H1 (cell line): ENCODE measurements at regions not wholly inside any gene's neighbourhood (a gene's known extent, or its start where the extent isn't known, plus 50 kb on each side); places are given as distances from the start of the nearest gene placed in this dataset.

Experiments
- CTCF ChIA-PET: fragments of 300-600 bp; sonication (Branson Sonifier 250); formaldehyde crosslinking; loops from one replicate; lab custom pipeline; 2021; ENCODE audit not compliant: partially characterized antibody; lab: Charles Lee
- POLR2A ChIA-PET: fragments of 300-600 bp; sonication (Branson Sonifier 250); formaldehyde crosslinking; loops from one replicate; lab custom pipeline; 2021; ENCODE audit warnings: inconsistent platforms; ENCODE audit not compliant: partially characterized antibody; lab: Charles Lee
- DNase-seq, 2 experiments: peaks; one replicate each; pipeline versions ENCODE4 v3.0.0 to v3.0.0-alpha.2; 2010 to 2022; ENCODE audit warnings: low spot score in 2 of 2, low read depth in 1 of 2, mixed read lengths in 1 of 2
- FAIRE-seq: peaks from 2 replicates; lab custom pipeline; 2011; peaks lifted over from hg19 to GRCh38; lab: Jason Lieb, UNC
- H2AFZ ChIP-seq: 2 replicates; pipeline ENCODE4 v1.8.1; 2012; ENCODE audit warnings: low read length, inconsistent platforms
- H2AK5ac ChIP-seq: 2 replicates; pipeline ENCODE4 v1.6.1; 2013; ENCODE audit warnings: low read depth, low read length
- H2BK120ac ChIP-seq: replicated peaks from 2 replicates; pipeline ENCODE3; 2013; ENCODE audit warnings: low read depth, low read length, inconsistent platforms
- H2BK12ac ChIP-seq: 2 replicates; pipeline ENCODE4 v1.6.1; 2013; ENCODE audit warnings: low read depth, low read length
- H2BK15ac ChIP-seq: 2 replicates; pipeline ENCODE4 v1.6.1; 2013; ENCODE audit warnings: low read length
- H2BK20ac ChIP-seq: 2 replicates; pipeline ENCODE4 v1.6.1; 2013; ENCODE audit warnings: low read length
- H2BK5ac ChIP-seq: 2 replicates; pipeline ENCODE4 v1.6.1; 2013; ENCODE audit warnings: low read depth, low read length
- H3K14ac ChIP-seq: 2 replicates; pipeline ENCODE4 v1.6.1; 2013; ENCODE audit warnings: inconsistent platforms; ENCODE audit not compliant: insufficient read length
- H3K18ac ChIP-seq: 2 replicates; pipeline ENCODE4 v1.6.1; 2013; ENCODE audit warnings: low read length; ENCODE audit errors: extremely low read depth
- H3K23ac ChIP-seq: 2 replicates; pipeline ENCODE4 v1.6.1; 2013; ENCODE audit warnings: inconsistent platforms; ENCODE audit not compliant: insufficient read length
- H3K23me2 ChIP-seq: 2 replicates; pipeline ENCODE4 v1.6.1; 2013; ENCODE audit warnings: low read depth, low read length
- H3K27ac ChIP-seq: 2 replicates; pipeline ENCODE4 v1.6.1; 2011; ENCODE audit warnings: low read depth, low read length, inconsistent platforms
- H3K27me3 ChIP-seq, 4 experiments: replicated peaks in 1 of 4; 1 replicate in 1 of 4; 2 replicates in 3 of 4; pipeline versions ENCODE4 v1.6.1 to v1.8.1; 2011 to 2013; ENCODE audit warnings: low read length in 3 of 4, mild to moderate bottlenecking in 3 of 4, inconsistent platforms in 2 of 4, mixed read lengths in 2 of 4, moderate library complexity in 1 of 4; ENCODE audit not compliant: control insufficient read depth in 3 of 4, insufficient read depth in 3 of 4; ENCODE audit errors: extremely low read depth in 1 of 4
- H3K36me3 ChIP-seq, 4 experiments: 2 replicates each; pipeline versions ENCODE4 v1.6.1 to v1.8.1; 2011 to 2013; ENCODE audit warnings: mild to moderate bottlenecking in 4 of 4, low read length in 3 of 4, moderate library complexity in 2 of 4, control low read depth in 1 of 4, inconsistent platforms in 1 of 4; ENCODE audit not compliant: insufficient read depth in 4 of 4, control insufficient read depth in 2 of 4
- H3K4ac ChIP-seq: replicated peaks from 2 replicates; pipeline ENCODE3; 2013; ENCODE audit warnings: low read length, low read depth, mixed read lengths, inconsistent platforms; ENCODE audit not compliant: insufficient read length
- H3K4me1 ChIP-seq, 4 experiments: replicated peaks in 1 of 4; 1 replicate in 1 of 4; 2 replicates in 3 of 4; pipeline versions ENCODE4 v1.6.1 to v1.8.1; 2011 to 2013; ENCODE audit warnings: low read length in 3 of 4, inconsistent platforms in 2 of 4, mixed read lengths in 1 of 4; ENCODE audit not compliant: insufficient read depth in 4 of 4, control insufficient read depth in 3 of 4
- H3K4me2 ChIP-seq, 2 experiments: 2 replicates each; pipeline versions ENCODE4 v1.6.1 to v1.8.1; 2011 to 2013; ENCODE audit warnings: low read depth in 2 of 2, low read length in 2 of 2, control low read depth in 1 of 2, inconsistent platforms in 1 of 2, mild to moderate bottlenecking in 1 of 2; ENCODE audit not compliant: insufficient read depth in 1 of 2
- H3K4me3 ChIP-seq, 4 experiments: fragments of 200-600, 300-600 bp in 1 of 4; sonication (generic), shearing (Covaris generic), sonication (Bioruptor Twin) in 1 of 4; 2 replicates each; pipeline versions ENCODE4 v1.5.1 to v1.8.1; 2011 to 2016; ENCODE audit warnings: low read length in 4 of 4, low read depth in 3 of 4, control low read depth in 2 of 4, inconsistent platforms in 2 of 4, mild to moderate bottlenecking in 2 of 4, mixed read lengths in 1 of 4, moderate library complexity in 1 of 4; ENCODE audit not compliant: insufficient read depth in 2 of 4; ENCODE audit errors: extremely low read depth in 1 of 4
- H3K56ac ChIP-seq: replicated peaks from 2 replicates; pipeline ENCODE3; 2013; ENCODE audit warnings: low read depth, mild to moderate bottlenecking, mixed read lengths, low read length, inconsistent platforms; ENCODE audit not compliant: insufficient read length
- H3K79me1 ChIP-seq: 2 replicates; pipeline ENCODE4 v1.6.1; 2013; ENCODE audit warnings: low read depth, low read length, control low read depth
- H3K79me2 ChIP-seq, 2 experiments: 2 replicates each; pipeline versions ENCODE4 v1.6.1 to v1.8.1; 2012 to 2013; ENCODE audit warnings: low read length in 2 of 2, mild to moderate bottlenecking in 2 of 2, inconsistent platforms in 1 of 2; ENCODE audit not compliant: insufficient read depth in 2 of 2, control insufficient read depth in 1 of 2
- H3K9ac ChIP-seq, 4 experiments: replicated peaks in 1 of 4; 1 replicate in 1 of 4; 2 replicates in 3 of 4; pipeline versions ENCODE4 v1.6.1 to v1.8.1; 2011 to 2013; ENCODE audit warnings: low read depth in 3 of 4, low read length in 3 of 4, control low read depth in 2 of 4, mild to moderate bottlenecking in 2 of 4, moderate library complexity in 2 of 4, inconsistent platforms in 1 of 4; ENCODE audit errors: extremely low read depth in 1 of 4
- H3K9me3 ChIP-seq, 2 experiments: 2 replicates each; pipeline versions ENCODE4 v1.6.1 to v1.8.1; 2012 to 2013; ENCODE audit warnings: mild to moderate bottlenecking in 2 of 2, moderate library complexity in 2 of 2, control low read depth in 1 of 2, inconsistent platforms in 1 of 2, low read depth in 1 of 2, low read length in 1 of 2, mixed read lengths in 1 of 2; ENCODE audit not compliant: insufficient read depth in 2 of 2
- H4K20me1 ChIP-seq, 2 experiments: replicated peaks in 1 of 2; 2 replicates each; pipeline versions ENCODE3 to v1.8.1; 2011 to 2013; ENCODE audit warnings: inconsistent platforms in 2 of 2, low read length in 2 of 2, mild to moderate bottlenecking in 1 of 2; ENCODE audit not compliant: insufficient read depth in 2 of 2, control insufficient read depth in 1 of 2
- H4K5ac ChIP-seq: 2 replicates; pipeline ENCODE4 v1.6.1; 2013; ENCODE audit warnings: low read length, low read depth, mixed read lengths, inconsistent platforms; ENCODE audit not compliant: insufficient read length
- H4K8ac ChIP-seq: 2 replicates; pipeline ENCODE4 v1.8.0; 2013; ENCODE audit warnings: mild to moderate bottlenecking, moderate library complexity, low read length, inconsistent platforms; ENCODE audit not compliant: insufficient read depth; ENCODE audit errors: extremely low read depth
- H4K91ac ChIP-seq: replicated peaks from 2 replicates; pipeline ENCODE3; 2013; ENCODE audit warnings: low read length, mixed read lengths, inconsistent platforms; ENCODE audit not compliant: insufficient read length
- CHD2 ChIP-seq: IDR thresholded peaks from 2 replicates; pipeline ENCODE4 v1.6.1; 2012; ENCODE audit warnings: low read length, improper control_type of control experiment
- RNF2 ChIP-seq: fragments of 200-900, 300-1000 bp; sonication (generic); IDR thresholded peaks from 2 replicates; pipeline ENCODE4 v1.7.1; 2016; ENCODE audit warnings: borderline replicate concordance, low read depth, mild to moderate bottlenecking, antibody characterized with exemption, low read length; ENCODE audit not compliant: poor library complexity, severe bottlenecking; ENCODE audit errors: missing control alignments
- SAP30 ChIP-seq: fragments of 300-600 bp; sonication (generic); IDR thresholded peaks from 2 replicates; pipeline ENCODE4 v1.7.1; 2012; ENCODE audit warnings: low read length, moderate library complexity, mild to moderate bottlenecking, inconsistent platforms; ENCODE audit not compliant: insufficient read depth, insufficient replicate concordance
- WGBS, 2 experiments: shearing (Covaris generic) in 1 of 2; methylation state at CpG; one replicate each; pipeline versions ENCODE4 v1.1.6 to v1.1.7; 2013 to 2015; ENCODE audit warnings: low lambda C conversion rate in 2 of 2, mixed read lengths in 2 of 2, inconsistent platforms in 1 of 2, low coverage in 1 of 2, missing lambda C conversion rate in 1 of 2; ENCODE audit not compliant: insufficient replicate concordance in 2 of 2, insufficient coverage in 1 of 2, insufficient read length in 1 of 2; ENCODE audit errors: extremely low coverage in 1 of 2, missing lambda C conversion rate in 1 of 2; 5-methylcytosine and 5-hydroxymethylcytosine counted together

DNA sequence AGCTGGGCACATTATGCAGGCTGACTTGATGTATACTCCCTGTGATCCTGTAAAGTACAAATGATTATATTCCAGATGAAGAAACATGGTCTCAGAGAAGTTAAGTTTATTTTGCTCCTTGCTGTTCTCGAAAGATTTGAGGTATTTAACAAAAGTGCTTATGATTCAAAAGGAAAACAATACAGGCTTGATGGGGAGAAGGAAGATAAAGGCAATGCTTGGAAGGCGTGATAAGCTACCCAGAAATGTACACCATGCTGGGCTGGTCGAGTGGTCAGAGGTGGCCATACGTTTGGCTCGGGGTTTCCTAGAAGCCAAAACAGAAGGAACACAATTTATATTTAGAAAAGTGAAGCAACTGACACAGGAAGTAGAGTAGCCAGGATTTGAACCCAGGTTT lies 201.0 kb downstream of the KTN1 start:
- no peaks in the 10 kb centered on the region for H3K79me2 ChIP-seq
- no peak overlapping the region for H2BK120ac ChIP-seq
- no peak overlapping the region for H2AFZ ChIP-seq
- H3K9ac ChIP-seq, result no peak overlapping the region
- H4K91ac ChIP-seq, result no peak overlapping the region
- no peak overlapping the region for H2AK5ac ChIP-seq
- 88% methylated on average over 5 of the region's 5 CpGs; no CpG with 5 or more reads in 1 of the 2 experiments for WGBS, 2 experiments
- no peaks in the 10 kb centered on the region for H3K27me3 ChIP-seq
- no peak overlapping the region for H2BK15ac ChIP-seq
- no peak overlapping the region for H2BK20ac ChIP-seq
- no peak overlapping the region for H3K4me2 ChIP-seq
- ChIA-PET CTCF (interaction anchor here (0.9 to 1.2 kb wide), 2 partner anchors 12 to 88 kb away, joined by 3 to 4 read pairs; no protein-coding TSS in a partner anchor), POLR2A (no interaction called here)
- H4K20me1 ChIP-seq, result no peaks in the 10 kb centered on the region
- no peak overlapping the region for H3K56ac ChIP-seq
- H3K4ac ChIP-seq, result no peak overlapping the region
- no peak overlapping the region for H3K23ac ChIP-seq
- no peak overlapping the region for H3K27ac ChIP-seq
- no peak overlapping the region for H2BK12ac ChIP-seq
- no peak overlapping the region for H2BK5ac ChIP-seq
- no peak overlapping the region for H3K4me3 ChIP-seq
- H3K23me2 ChIP-seq, result no peaks in the 10 kb centered on the region
- no peak overlapping the region for H3K14ac ChIP-seq
- DNase-seq, result no peak
- no peak for TF ChIP-seq CHD2
- no peak for TF ChIP-seq RNF2
- TF ChIP-seq SAP30, result no peak
- H3K36me3 ChIP-seq, result no peaks in the 10 kb centered on the region
- no peak overlapping the region for H4K8ac ChIP-seq
- no peak overlapping the region for H3K18ac ChIP-seq
- H3K4me1 ChIP-seq, result no peaks in the 10 kb centered on the region
- no peak for FAIRE-seq
- H3K79me1 ChIP-seq, result no peaks in the 10 kb centered on the region
- H3K9me3 ChIP-seq, result no peaks in the 10 kb centered on the region
- H4K5ac ChIP-seq, result no peak overlapping the region
